ENCODE measurements at regions not wholly inside any gene's neighbourhood (a gene's known extent, or its start where the extent isn't known, plus 50 kb on each side); places are given as distances from the start of the nearest gene placed in this dataset.
A peak's percentile ranks its signal among the peaks of the same experiment; 100 is the strongest.

DNA sequence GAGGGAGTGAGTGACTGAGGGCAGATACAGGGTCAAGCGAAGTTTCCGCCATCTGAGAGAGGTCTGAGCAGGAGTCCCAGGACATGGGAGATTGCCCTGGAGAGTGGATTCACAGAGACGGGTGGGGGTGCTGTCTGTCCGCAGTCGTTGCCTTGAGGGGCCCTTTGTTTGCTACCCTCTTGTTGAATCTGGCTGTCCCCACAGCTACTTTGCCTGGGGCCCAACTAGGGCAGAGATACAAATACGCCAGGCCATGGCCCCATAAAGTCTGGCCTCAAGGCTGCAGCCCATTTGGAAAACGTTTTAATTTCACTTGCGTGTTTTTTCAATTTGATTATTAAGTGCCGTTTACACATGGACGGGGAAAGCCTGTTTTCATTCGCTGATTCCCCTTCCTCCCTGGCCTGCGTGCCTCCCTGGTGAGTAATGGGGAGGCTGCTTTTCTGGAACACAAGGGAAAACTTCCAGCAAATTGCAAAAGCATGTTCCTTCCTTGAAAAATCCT, 134.4 kb downstream of the SMIM20 start:
- H3K14ac ChIP-seq (ENCODE audit: low read length in 2 of 2), result no peak overlapping the region
- no peaks in the 10 kb centered on the region for H3K9me3 ChIP-seq (ENCODE audit: control insufficient read depth, low read length)
- no peaks in the 10 kb centered on the region for H3K27me3 ChIP-seq (ENCODE audit: control insufficient read depth in 1 of 2, insufficient read depth in 1 of 2, low read length in 2 of 2)
- H4K8ac ChIP-seq (ENCODE audit: low read length), result no peak overlapping the region
- H3K27ac ChIP-seq (ENCODE audit: low read length, poor library complexity, severe bottlenecking), result no peak overlapping the region
- H3K4ac ChIP-seq (ENCODE audit: low read depth in 1 of 2, low read length in 2 of 2), result no peak overlapping the region
- peaks cover 7% of the 10 kb centered on the region for H3K4me1 ChIP-seq (ENCODE audit: control insufficient read depth, insufficient read depth, low read depth, low read length)
- H2AK5ac ChIP-seq (ENCODE audit: low read length, severe bottlenecking), result no peak overlapping the region
- no peak overlapping the region for H3K4me2 ChIP-seq (ENCODE audit: low read length, poor library complexity, severe bottlenecking)
- H2BK5ac ChIP-seq (ENCODE audit: low read depth, low read length, poor library complexity, severe bottlenecking), result no peak overlapping the region
- no peak overlapping the region for H4K91ac ChIP-seq (ENCODE audit: low read length)
- no peaks in the 10 kb centered on the region for H3K79me1 ChIP-seq (replicated peaks; ENCODE audit: low read length, poor library complexity, severe bottlenecking)
- H3K9ac ChIP-seq (ENCODE audit: low read length), result peak overlapping the region; percentile 93
- H3K23ac ChIP-seq (ENCODE audit: low read length in 2 of 2), result no peak overlapping the region
- peak; percentile 46 for DNase-seq
- no peaks in the 10 kb centered on the region for H3K36me3 ChIP-seq (ENCODE audit: control insufficient read depth in 1 of 2, insufficient read depth in 2 of 2, low read depth in 1 of 2, low read length in 2 of 2)
- H2BK15ac ChIP-seq (ENCODE audit: low read depth, poor library complexity, severe bottlenecking), result no peak overlapping the region
- 74% methylated on average over 12 of the region's 12 CpGs for WGBS
- peak overlapping the region in 1 of 2 experiments; percentile 11 for H3K18ac ChIP-seq (ENCODE audit: low read depth in 1 of 2, low read length in 2 of 2)
- no peak overlapping the region for H2BK120ac ChIP-seq (ENCODE audit: low read depth, low read length)
- H2AFZ ChIP-seq (ENCODE audit: low read depth, low read length), result no peak overlapping the region
- H2BK12ac ChIP-seq (ENCODE audit: low read length in 2 of 2), result no peak overlapping the region
- peak overlapping the region in 1 of 2 experiments; percentile 45 for H3K4me3 ChIP-seq (ENCODE audit: insufficient read depth in 1 of 2, low read depth in 1 of 2, low read length in 2 of 2)

DNA sequence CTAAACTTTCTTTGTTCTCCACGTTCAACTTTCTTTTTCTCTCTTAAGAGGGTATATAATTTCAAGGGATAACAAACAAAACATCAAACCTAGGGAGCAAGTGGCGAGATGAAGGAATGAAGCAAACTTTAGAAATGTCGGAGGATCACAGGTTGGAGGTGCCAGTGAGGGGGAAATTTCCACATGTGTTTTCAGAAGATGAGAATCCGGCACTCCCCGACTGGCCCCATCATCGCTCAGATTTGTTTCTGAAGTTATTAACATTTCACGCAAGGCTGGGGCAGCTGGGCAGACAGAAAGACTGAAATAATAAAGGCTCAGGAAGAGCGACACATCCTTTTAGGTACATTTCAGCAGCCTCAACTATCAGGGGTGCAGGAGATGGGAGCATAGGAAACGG, 134.9 kb downstream of the SMIM20 start:
- no peak overlapping the region for H2BK5ac ChIP-seq (ENCODE audit: low read depth, low read length, poor library complexity, severe bottlenecking)
- no peak overlapping the region for H2BK15ac ChIP-seq (ENCODE audit: low read depth, poor library complexity, severe bottlenecking)
- H3K9ac ChIP-seq (ENCODE audit: low read length), result peak overlapping the region; percentile 93
- no peak overlapping the region for H3K23ac ChIP-seq (ENCODE audit: low read length in 2 of 2)
- no peak overlapping the region for H4K8ac ChIP-seq (ENCODE audit: low read length)
- H3K4me2 ChIP-seq (ENCODE audit: low read length, poor library complexity, severe bottlenecking), result no peak overlapping the region
- H2BK120ac ChIP-seq (ENCODE audit: low read depth, low read length), result no peak overlapping the region
- H3K4ac ChIP-seq (ENCODE audit: low read depth in 1 of 2, low read length in 2 of 2), result no peak overlapping the region
- H3K4me1 ChIP-seq (ENCODE audit: control insufficient read depth, insufficient read depth, low read depth, low read length), result peaks cover 7% of the 10 kb centered on the region
- H2AK5ac ChIP-seq (ENCODE audit: low read length, severe bottlenecking), result no peak overlapping the region
- H3K14ac ChIP-seq (ENCODE audit: low read length in 2 of 2), result no peak overlapping the region
- WGBS, result 87% methylated on average over 8 of the region's 9 CpGs
- no peak for DNase-seq
- H3K9me3 ChIP-seq (ENCODE audit: control insufficient read depth, low read length), result no peaks in the 10 kb centered on the region
- H3K27ac ChIP-seq (ENCODE audit: low read length, poor library complexity, severe bottlenecking), result peak overlapping the region; percentile 12
- no peaks in the 10 kb centered on the region for H3K36me3 ChIP-seq (ENCODE audit: control insufficient read depth in 1 of 2, insufficient read depth in 2 of 2, low read depth in 1 of 2, low read length in 2 of 2)
- peak overlapping the region in 1 of 2 experiments; percentile 45 for H3K4me3 ChIP-seq (ENCODE audit: insufficient read depth in 1 of 2, low read depth in 1 of 2, low read length in 2 of 2)
- H3K27me3 ChIP-seq (ENCODE audit: control insufficient read depth in 1 of 2, insufficient read depth in 1 of 2, low read length in 2 of 2), result no peaks in the 10 kb centered on the region
- no peak overlapping the region for H4K91ac ChIP-seq (ENCODE audit: low read length)
- H2AFZ ChIP-seq (ENCODE audit: low read depth, low read length), result no peak overlapping the region
- no peak overlapping the region for H3K18ac ChIP-seq (ENCODE audit: low read depth in 1 of 2, low read length in 2 of 2)
- H3K79me1 ChIP-seq (replicated peaks; ENCODE audit: low read length, poor library complexity, severe bottlenecking), result no peaks in the 10 kb centered on the region
- no peak overlapping the region for H2BK12ac ChIP-seq (ENCODE audit: low read length in 2 of 2)

GRCh38 chr4:26049447-26049846, 135.4 kb downstream of the SMIM20 start:
- Histone ChIP-seq H3K36me3 (ENCODE audit: control insufficient read depth in 1 of 2, insufficient read depth in 2 of 2, low read depth in 1 of 2, low read length in 2 of 2) (no peaks in the 10 kb centered on the region), H3K27me3 (ENCODE audit: control insufficient read depth in 1 of 2, insufficient read depth in 1 of 2, low read length in 2 of 2) (no peaks in the 10 kb centered on the region), H2BK5ac (ENCODE audit: low read depth, low read length, poor library complexity, severe bottlenecking) (no peak overlapping the region), H3K79me1 (replicated peaks; ENCODE audit: low read length, poor library complexity, severe bottlenecking) (no peaks in the 10 kb centered on the region), H3K4me3 (ENCODE audit: insufficient read depth in 1 of 2, low read depth in 1 of 2, low read length in 2 of 2) (peak overlapping the region in 1 of 2 experiments; percentile 45), H3K14ac (ENCODE audit: low read length in 2 of 2) (no peak overlapping the region), H4K91ac (ENCODE audit: low read length) (no peak overlapping the region), H2BK12ac (ENCODE audit: low read length in 2 of 2) (no peak overlapping the region), H3K4ac (ENCODE audit: low read depth in 1 of 2, low read length in 2 of 2) (no peak overlapping the region), H3K4me1 (ENCODE audit: control insufficient read depth, insufficient read depth, low read depth, low read length) (peaks cover 7% of the 10 kb centered on the region), H2BK120ac (ENCODE audit: low read depth, low read length) (no peak overlapping the region), H3K27ac (ENCODE audit: low read length, poor library complexity, severe bottlenecking) (no peak overlapping the region), H3K9me3 (ENCODE audit: control insufficient read depth, low read length) (no peaks in the 10 kb centered on the region), H2AK5ac (ENCODE audit: low read length, severe bottlenecking) (no peak overlapping the region), H2AFZ (ENCODE audit: low read depth, low read length) (no peak overlapping the region), H3K4me2 (ENCODE audit: low read length, poor library complexity, severe bottlenecking) (no peak overlapping the region), H3K18ac (ENCODE audit: low read depth in 1 of 2, low read length in 2 of 2) (no peak overlapping the region), H3K23ac (ENCODE audit: low read length in 2 of 2) (no peak overlapping the region), H2BK15ac (ENCODE audit: low read depth, poor library complexity, severe bottlenecking) (no peak overlapping the region), H3K9ac (ENCODE audit: low read length) (peak overlapping the region; percentile 93), H4K8ac (ENCODE audit: low read length) (no peak overlapping the region)
- WGBS, result 73% methylated on average over 4 of the region's 4 CpGs
- no peak for DNase-seq

DNA sequence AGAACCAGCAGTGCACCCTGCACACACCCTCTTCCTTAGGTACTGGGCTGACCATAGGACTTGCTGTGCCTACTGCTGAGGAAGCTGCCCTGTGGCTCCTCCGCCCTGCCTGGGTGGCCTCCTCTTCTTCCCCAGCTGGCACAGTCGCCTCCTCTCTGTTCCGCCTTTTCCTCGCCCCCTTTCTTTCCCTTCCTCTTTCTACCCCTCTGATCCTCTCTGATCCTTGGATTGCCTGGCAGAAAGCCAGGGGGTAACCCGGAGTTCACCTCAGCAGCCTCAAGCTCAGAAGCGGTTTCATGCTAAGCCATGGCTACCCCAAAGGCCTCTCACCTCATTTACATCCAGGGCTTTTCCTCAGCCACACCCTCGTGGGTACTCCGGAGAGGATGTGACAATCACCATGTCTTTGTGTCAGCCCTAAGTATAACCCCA, 136.2 kb downstream of the SMIM20 start:
- Histone ChIP-seq H3K27ac (ENCODE audit: low read length, poor library complexity, severe bottlenecking) (no peak overlapping the region), H3K36me3 (ENCODE audit: control insufficient read depth in 1 of 2, insufficient read depth in 2 of 2, low read depth in 1 of 2, low read length in 2 of 2) (no peaks in the 10 kb centered on the region), H2BK120ac (ENCODE audit: low read depth, low read length) (no peak overlapping the region), H4K91ac (ENCODE audit: low read length) (peak overlapping the region; percentile 53), H2BK5ac (ENCODE audit: low read depth, low read length, poor library complexity, severe bottlenecking) (no peak overlapping the region), H3K23ac (ENCODE audit: low read length in 2 of 2) (no peak overlapping the region), H2AFZ (ENCODE audit: low read depth, low read length) (no peak overlapping the region), H2AK5ac (ENCODE audit: low read length, severe bottlenecking) (no peak overlapping the region), H3K9ac (ENCODE audit: low read length) (peak overlapping the region; percentile 93), H3K9me3 (ENCODE audit: control insufficient read depth, low read length) (no peaks in the 10 kb centered on the region), H2BK15ac (ENCODE audit: low read depth, poor library complexity, severe bottlenecking) (no peak overlapping the region), H2BK12ac (ENCODE audit: low read length in 2 of 2) (no peak overlapping the region), H3K4me2 (ENCODE audit: low read length, poor library complexity, severe bottlenecking) (no peak overlapping the region), H3K79me1 (replicated peaks; ENCODE audit: low read length, poor library complexity, severe bottlenecking) (no peaks in the 10 kb centered on the region), H3K4ac (ENCODE audit: low read depth in 1 of 2, low read length in 2 of 2) (no peak overlapping the region), H3K4me1 (ENCODE audit: control insufficient read depth, insufficient read depth, low read depth, low read length) (peaks cover 7% of the 10 kb centered on the region), H3K4me3 (ENCODE audit: insufficient read depth in 1 of 2, low read depth in 1 of 2, low read length in 2 of 2) (no peak overlapping the region), H3K18ac (ENCODE audit: low read depth in 1 of 2, low read length in 2 of 2) (no peak overlapping the region), H4K8ac (ENCODE audit: low read length) (no peak overlapping the region), H3K27me3 (ENCODE audit: control insufficient read depth in 1 of 2, insufficient read depth in 1 of 2, low read length in 2 of 2) (no peaks in the 10 kb centered on the region), H3K14ac (ENCODE audit: low read length in 2 of 2) (no peak overlapping the region)
- no peak for DNase-seq
- 88% methylated on average over 8 of the region's 8 CpGs for WGBS
